HG02870 (cell line): ENCODE measurements at regions not wholly inside any gene's neighbourhood (a gene's known extent, or its start where the extent isn't known, plus 50 kb on each side); places are given as distances from the start of the nearest gene placed in this dataset.
"Not testable (repeated sequence)": the region's sequence is repeated elsewhere in the genome, so short reads cannot be mapped to it uniquely, and the experiment has no call there.

Source experiments
- ATAC-seq: cut with Tn5 transposase; IDR thresholded peaks from one replicate; pipeline ENCODE4 v1.9.1; 2021; ENCODE audit warnings: mild to moderate bottlenecking, moderate library complexity; ENCODE audit not compliant: unreplicated experiment

- ATAC-seq = no peak
These were observed 237.9 kb downstream of the DACT1 start for GRCh38 chr14:58875613-58876012.

- ATAC-seq = no peak
These were observed 238.8 kb downstream of the DACT1 start for GRCh38 chr14:58876608-58877007.

GRCh38 chr14:58878439-58879139 is 240.8 kb downstream of the DACT1 start:
- ATAC-seq = no peak

- no peak for ATAC-seq
These were observed 243.7 kb downstream of the DACT1 start for GRCh38 chr14:58881433-58881832.

GRCh38 chr14:58882577-58883018 is 244.8 kb downstream of the DACT1 start:
- ATAC-seq = no peak

GRCh38 chr14:58884442-58884841 is 246.7 kb downstream of the DACT1 start:
- ATAC-seq = no peak

- ATAC-seq = no peak
These were observed 250.2 kb downstream of the DACT1 start for GRCh38 chr14:58887931-58888330.

- ATAC-seq = no peak
These were observed 261.0 kb downstream of the DACT1 start for GRCh38 chr14:58898655-58899316.

- no peak for ATAC-seq
These were observed 261.6 kb downstream of the DACT1 start for GRCh38 chr14:58899317-58899713.

GRCh38 chr14:58901826-58902225 is 264.1 kb downstream of the DACT1 start:
- no peak for ATAC-seq

GRCh38 chr14:58904776-58905175 is 267.0 kb downstream of the DACT1 start:
- no peak for ATAC-seq

- ATAC-seq = no peak
These were observed 270.0 kb downstream of the DACT1 start for GRCh38 chr14:58907803-58908202.

- ATAC-seq = no peak
These were observed 274.5 kb downstream of the DACT1 start for GRCh38 chr14:58912287-58912686.

GRCh38 chr14:58912799-58913432 is 275.2 kb downstream of the DACT1 start:
- ATAC-seq = no peak

GRCh38 chr14:58914279-58914855 is 274.1 kb upstream of the DAAM1 start:
- no peak for ATAC-seq

GRCh38 chr14:58915646-58916045 is 272.8 kb upstream of the DAAM1 start:
- no peak for ATAC-seq

GRCh38 chr14:58918066-58918738 is 270.3 kb upstream of the DAAM1 start:
- ATAC-seq = no peak

- no peak for ATAC-seq
These were observed 269.2 kb upstream of the DAAM1 start for GRCh38 chr14:58919217-58919616.

- no peak for ATAC-seq
These were observed 268.2 kb upstream of the DAAM1 start for GRCh38 chr14:58920230-58920629.

- ATAC-seq = not testable (repeated sequence)
These were observed 266.1 kb upstream of the DAAM1 start for GRCh38 chr14:58922201-58922940.
